DMS153 treated with DMSO at 0.1 percent for 48 hours (cell line): ENCODE measurements at regions not wholly inside any gene's neighbourhood (a gene's known extent, or its start where the extent isn't known, plus 50 kb on each side); places are given as distances from the start of the nearest gene placed in this dataset.

Source experiments
- DNase-seq: peaks from one replicate; lab custom pipeline; 2025; ENCODE audit not compliant: unreplicated experiment; lab: John Stamatoyannopoulos, UW

- no peak for DNase-seq
Observed at GRCh38 chr10:92747066-92747465, 57.3 kb downstream of the HHEX start.

- peak; percentile 9 for DNase-seq
Observed at GRCh38 chr10:92747600-92747999, 57.8 kb downstream of the HHEX start.

- no peak for DNase-seq
Observed at GRCh38 chr10:92750791-92751533, 61.2 kb downstream of the HHEX start.

GRCh38 chr10:92751534-92751811, 61.7 kb downstream of the HHEX start:
- DNase-seq: no peak

GRCh38 chr10:92751827-92752226, 62.1 kb downstream of the HHEX start:
- no peak for DNase-seq

- DNase-seq: no peak
Observed at GRCh38 chr10:92753865-92754264, 64.1 kb downstream of the HHEX start.

- no peak for DNase-seq
Observed at GRCh38 chr10:92755725-92756124, 66.0 kb downstream of the HHEX start.

GRCh38 chr10:92756201-92757065, 66.7 kb downstream of the HHEX start:
- DNase-seq: no peak

GRCh38 chr10:92757066-92757710, 67.4 kb downstream of the HHEX start:
- DNase-seq: no peak

- no peak for DNase-seq
Observed at GRCh38 chr10:92757711-92758104, 68.0 kb downstream of the HHEX start.

GRCh38 chr10:92758594-92758993, 68.8 kb downstream of the HHEX start:
- DNase-seq: no peak

- no peak for DNase-seq
Observed at GRCh38 chr10:92760609-92761008, 70.9 kb downstream of the HHEX start.

GRCh38 chr10:92761571-92761970, 71.8 kb downstream of the HHEX start:
- no peak for DNase-seq

GRCh38 chr10:92763634-92764155, 73.9 kb downstream of the HHEX start:
- DNase-seq: no peak

- no peak for DNase-seq
Observed at GRCh38 chr10:92766451-92766850, 76.7 kb downstream of the HHEX start.

- DNase-seq: no peak
Observed at GRCh38 chr10:92768104-92768503, 78.3 kb downstream of the HHEX start.

GRCh38 chr10:92773776-92774175, 74.5 kb upstream of the EXOC6 start:
- no peak for DNase-seq

GRCh38 chr10:92778091-92778490, 70.2 kb upstream of the EXOC6 start:
- DNase-seq: no peak

- DNase-seq: no peak
Observed at GRCh38 chr10:92785118-92785517, 63.2 kb upstream of the EXOC6 start.

GRCh38 chr10:92787557-92788152, 60.7 kb upstream of the EXOC6 start:
- DNase-seq: no peak

- DNase-seq: no peak
Observed at GRCh38 chr10:92789067-92789466, 59.3 kb upstream of the EXOC6 start.
